Astrocyte (in vitro differentiated cells and primary cell): ENCODE measurements at regions not wholly inside any gene's neighbourhood (a gene's known extent, or its start where the extent isn't known, plus 50 kb on each side); places are given as distances from the start of the nearest gene placed in this dataset.

ENCODE experiments used
- EZH2 ChIP-seq: IDR thresholded peaks from 2 replicates; pipeline ENCODE4 v1.6.1; 2012; ENCODE audit warnings: mild to moderate bottlenecking, low read length, inconsistent platforms; ENCODE audit not compliant: insufficient read depth
- TF ChIP-seq, protein P1 (sequence below): IDR thresholded peaks from 2 replicates; pipeline ENCODE4 v1.5.1; 2011; ENCODE audit warnings: low read depth, mild to moderate bottlenecking, inconsistent platforms, low read length, moderate library complexity; ENCODE audit not compliant: insufficient read depth

DNA sequence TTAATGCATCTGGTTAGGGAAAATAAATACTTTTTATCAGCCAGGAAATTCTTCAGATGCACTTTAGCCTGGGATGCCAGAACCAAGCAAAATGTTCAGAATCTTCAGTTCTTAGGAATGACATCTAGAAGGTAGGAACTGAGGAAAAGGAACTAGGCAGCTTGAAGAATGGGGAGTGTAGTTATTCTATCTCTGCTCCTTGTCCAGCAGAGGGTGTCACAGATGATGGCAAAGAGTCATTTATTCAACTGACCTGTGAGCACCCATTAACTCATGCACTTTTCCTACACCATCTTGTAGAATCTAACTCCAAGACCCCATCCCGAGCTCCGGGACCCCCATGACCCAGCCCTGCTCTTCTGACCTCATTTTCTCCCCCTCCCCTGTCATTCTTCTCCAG, 122.1 kb upstream of the ISX start:
- no peak for TF ChIP-seq EZH2
- TF ChIP-seq, protein P1, sequence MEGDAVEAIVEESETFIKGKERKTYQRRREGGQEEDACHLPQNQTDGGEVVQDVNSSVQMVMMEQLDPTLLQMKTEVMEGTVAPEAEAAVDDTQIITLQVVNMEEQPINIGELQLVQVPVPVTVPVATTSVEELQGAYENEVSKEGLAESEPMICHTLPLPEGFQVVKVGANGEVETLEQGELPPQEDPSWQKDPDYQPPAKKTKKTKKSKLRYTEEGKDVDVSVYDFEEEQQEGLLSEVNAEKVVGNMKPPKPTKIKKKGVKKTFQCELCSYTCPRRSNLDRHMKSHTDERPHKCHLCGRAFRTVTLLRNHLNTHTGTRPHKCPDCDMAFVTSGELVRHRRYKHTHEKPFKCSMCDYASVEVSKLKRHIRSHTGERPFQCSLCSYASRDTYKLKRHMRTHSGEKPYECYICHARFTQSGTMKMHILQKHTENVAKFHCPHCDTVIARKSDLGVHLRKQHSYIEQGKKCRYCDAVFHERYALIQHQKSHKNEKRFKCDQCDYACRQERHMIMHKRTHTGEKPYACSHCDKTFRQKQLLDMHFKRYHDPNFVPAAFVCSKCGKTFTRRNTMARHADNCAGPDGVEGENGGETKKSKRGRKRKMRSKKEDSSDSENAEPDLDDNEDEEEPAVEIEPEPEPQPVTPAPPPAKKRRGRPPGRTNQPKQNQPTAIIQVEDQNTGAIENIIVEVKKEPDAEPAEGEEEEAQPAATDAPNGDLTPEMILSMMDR: no peak
